Upper lobe of left lung (tissue), 6 donors: ENCODE measurements at regions not wholly inside any gene's neighbourhood (a gene's known extent, or its start where the extent isn't known, plus 50 kb on each side); places are given as distances from the start of the nearest gene placed in this dataset.
A peak's percentile ranks its signal among the peaks of the same experiment; 100 is the strongest.

ENCODE experiments used
- ATAC-seq, 2 donors: fragments of 200-7000 bp; cut with Tn5 transposase; one replicate each; pipeline ENCODE4 v1.9.1; 2022; ENCODE audit warnings: mild to moderate bottlenecking in 2 of 2, moderate library complexity in 2 of 2; ENCODE audit not compliant: low FRiP score in 2 of 2
- DNase-seq, 2 donors: peaks; one replicate each; pipeline ENCODE4 v3.0.0-alpha.2; 2019 to 2020
- H3K27ac ChIP-seq, 4 donors: fragments of 200-600 bp; sonication (generic); one replicate each; pipeline ENCODE4 v1.5.1; 2016 to 2019
- H3K27me3 ChIP-seq, 4 donors: fragments of 200-600 bp; sonication (generic); one replicate each; pipeline ENCODE4 v1.5.1; 2017 to 2019
- H3K36me3 ChIP-seq, 4 donors: fragments of 200-600 bp; sonication (generic); one replicate each; pipeline ENCODE4 v1.5.1; 2016 to 2019
- H3K4me1 ChIP-seq, 4 donors: fragments of 200-600 bp; sonication (generic); one replicate each; pipeline ENCODE4 v1.5.1; 2018 to 2019
- H3K4me3 ChIP-seq, 4 donors: fragments of 200-600 bp; sonication (generic); one replicate each; pipeline ENCODE4 v1.5.1; 2017 to 2019; ENCODE audit warnings: mild to moderate bottlenecking in 2 of 4, moderate library complexity in 1 of 4
- H3K9me3 ChIP-seq, 4 donors: fragments of 200-600 bp; sonication (generic); one replicate each; pipeline ENCODE4 v1.5.1; 2018 to 2019
- EP300 ChIP-seq, 4 donors: sonication (generic); formaldehyde crosslinking; IDR thresholded peaks; one replicate each; pipeline ENCODE4 v1.5.1; 2017; ENCODE audit warnings: antibody characterized with exemption in 4 of 4, control low read depth in 2 of 4
- POLR2A ChIP-seq, 4 donors: fragments of 450-650 bp; IDR thresholded peaks; one replicate each; pipeline ENCODE4 v1.5.1; 2016 to 2017; ENCODE audit warnings: antibody characterized with exemption in 4 of 4, mild to moderate bottlenecking in 2 of 4
- POLR2AphosphoS5 ChIP-seq, 2 donors: sonication (generic); formaldehyde crosslinking; IDR thresholded peaks; one replicate each; pipeline ENCODE4 v1.5.1; 2017; ENCODE audit warnings: antibody characterized with exemption in 2 of 2
- WGBS, 2 donors: methylation state at CpG; one replicate each; pipeline ENCODE4 v1.1.5; 2017 to 2018; 5-methylcytosine and 5-hydroxymethylcytosine counted together
- TF ChIP-seq, protein P1 (sequence below), 6 experiments: fragments of 450-650 bp in 4 of 6; fragments of 200-600 bp in 2 of 6; sonication (generic) in 2 of 6; IDR thresholded peaks; one replicate each; pipeline ENCODE4 v1.5.1; 2016 to 2019; ENCODE audit warnings: antibody characterized with exemption in 6 of 6
- donor health status: DM: no; HTN: no; CAD: no; lungs with moderate emphysema.
- donor health status: DM: no; HTN: yes; CAD: no; lungs with severe emphysema.

DNA sequence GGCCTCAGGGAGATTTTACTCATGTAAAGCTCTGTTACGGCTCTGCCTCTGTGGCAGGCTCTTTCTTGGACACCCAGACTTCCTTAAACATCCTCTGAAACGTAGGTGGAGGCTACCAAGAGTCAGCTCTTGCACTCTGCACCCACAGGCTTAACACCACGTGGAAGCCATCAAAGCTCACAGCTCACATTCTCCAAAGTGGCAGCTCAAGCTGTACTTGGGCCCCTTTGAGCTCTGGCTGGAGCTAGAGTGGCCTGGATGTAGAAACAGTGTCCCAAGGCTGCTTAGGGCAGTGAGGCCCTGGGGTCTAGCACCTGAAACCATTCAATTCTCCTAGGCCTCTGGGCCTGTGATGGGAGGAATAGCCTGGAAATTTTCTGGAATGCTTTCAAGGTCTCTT, 155.3 kb upstream of the CDKN3 start:
- DNase-seq, result no peak
- H3K27me3 ChIP-seq, result no peaks in the 10 kb centered on the region
- no peak overlapping the region for H3K4me3 ChIP-seq
- TF ChIP-seq POLR2AphosphoS5 (IDR thresholded peaks at IDR 0.05), result no peak
- no peak for TF ChIP-seq EP300 (IDR thresholded peaks at IDR 0.05)
- TF ChIP-seq POLR2A (IDR thresholded peaks at IDR 0.05), result no peak
- TF ChIP-seq, protein P1, sequence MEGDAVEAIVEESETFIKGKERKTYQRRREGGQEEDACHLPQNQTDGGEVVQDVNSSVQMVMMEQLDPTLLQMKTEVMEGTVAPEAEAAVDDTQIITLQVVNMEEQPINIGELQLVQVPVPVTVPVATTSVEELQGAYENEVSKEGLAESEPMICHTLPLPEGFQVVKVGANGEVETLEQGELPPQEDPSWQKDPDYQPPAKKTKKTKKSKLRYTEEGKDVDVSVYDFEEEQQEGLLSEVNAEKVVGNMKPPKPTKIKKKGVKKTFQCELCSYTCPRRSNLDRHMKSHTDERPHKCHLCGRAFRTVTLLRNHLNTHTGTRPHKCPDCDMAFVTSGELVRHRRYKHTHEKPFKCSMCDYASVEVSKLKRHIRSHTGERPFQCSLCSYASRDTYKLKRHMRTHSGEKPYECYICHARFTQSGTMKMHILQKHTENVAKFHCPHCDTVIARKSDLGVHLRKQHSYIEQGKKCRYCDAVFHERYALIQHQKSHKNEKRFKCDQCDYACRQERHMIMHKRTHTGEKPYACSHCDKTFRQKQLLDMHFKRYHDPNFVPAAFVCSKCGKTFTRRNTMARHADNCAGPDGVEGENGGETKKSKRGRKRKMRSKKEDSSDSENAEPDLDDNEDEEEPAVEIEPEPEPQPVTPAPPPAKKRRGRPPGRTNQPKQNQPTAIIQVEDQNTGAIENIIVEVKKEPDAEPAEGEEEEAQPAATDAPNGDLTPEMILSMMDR (IDR thresholded peaks at IDR 0.05), result no peak
- H3K36me3 ChIP-seq, result no peaks in the 10 kb centered on the region
- WGBS, 2 donors, result 72 to 91% methylated on average over 3 of the region's 3 CpGs
- no peak overlapping the region for H3K27ac ChIP-seq
- H3K9me3 ChIP-seq, result no peaks in the 10 kb centered on the region
- H3K4me1 ChIP-seq, result no peaks in the 10 kb centered on the region
- ATAC-seq, result no peak

DNA sequence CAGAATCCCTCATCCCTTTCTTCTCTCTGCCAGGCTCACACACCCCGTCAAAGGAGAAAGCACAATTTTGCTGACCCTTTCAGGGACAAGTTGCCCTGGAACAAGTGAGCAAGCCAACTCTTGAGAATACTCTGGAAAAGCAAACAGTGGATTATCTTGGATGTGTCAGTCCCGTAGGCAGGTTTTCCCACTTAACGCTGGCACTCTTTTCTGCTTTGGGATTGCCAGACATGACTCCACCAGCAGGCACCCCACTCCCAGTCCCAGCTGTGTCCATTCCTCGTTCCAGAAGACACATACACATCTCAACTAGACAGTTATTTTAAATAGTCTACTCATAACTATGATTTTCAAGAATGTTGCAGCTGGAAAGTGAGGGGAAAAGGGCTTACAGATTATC, 145.5 kb upstream of the CDKN3 start:
- 54 to 60% methylated on average over 4 of the region's 4 CpGs for WGBS, 2 donors
- no peaks in the 10 kb centered on the region for H3K4me1 ChIP-seq
- ATAC-seq (peak in 1 of 2 donors; percentile 66), DNase-seq (no peak)
- H3K27me3 ChIP-seq, result no peaks in the 10 kb centered on the region
- no peaks in the 10 kb centered on the region for H3K36me3 ChIP-seq
- no peak overlapping the region for H3K4me3 ChIP-seq
- no peaks in the 10 kb centered on the region for H3K9me3 ChIP-seq
- H3K27ac ChIP-seq, result no peak overlapping the region
- TF ChIP-seq EP300 (IDR thresholded peaks at IDR 0.05) (no peak), POLR2AphosphoS5 (IDR thresholded peaks at IDR 0.05) (no peak), POLR2A (IDR thresholded peaks at IDR 0.05) (no peak)
- TF ChIP-seq, protein P1 (IDR thresholded peaks at IDR 0.05), result no peak

DNA sequence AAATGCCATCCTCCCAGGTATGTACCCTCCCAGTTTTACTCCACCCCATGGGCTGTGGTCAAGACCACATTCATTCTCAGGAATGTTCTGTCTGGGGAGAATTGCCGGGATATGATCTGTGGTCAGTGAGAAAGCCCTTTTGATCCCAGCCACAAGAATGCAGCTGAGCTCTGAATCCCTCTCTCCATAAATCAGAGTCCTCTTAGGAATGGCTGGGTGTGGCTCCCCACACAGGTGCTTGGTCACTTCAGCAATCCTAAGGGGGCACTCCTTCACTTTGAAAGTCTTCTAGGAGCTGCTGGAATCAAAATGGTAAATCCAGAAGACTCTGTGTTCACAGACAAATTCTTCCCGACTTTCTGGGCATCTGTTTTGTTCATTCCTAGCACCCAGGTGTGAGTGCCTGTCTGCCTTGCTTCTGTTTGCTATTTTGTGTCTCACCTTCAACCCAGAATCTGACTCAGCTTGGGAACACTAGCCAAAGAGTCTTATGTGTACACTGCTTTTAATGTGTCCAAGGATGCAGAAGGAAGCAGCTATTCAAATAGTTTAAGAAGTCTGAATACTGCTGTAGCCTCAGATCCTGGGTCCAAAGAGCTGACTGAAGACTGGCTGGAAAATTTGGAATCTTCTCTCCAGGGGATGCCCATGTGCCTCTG, 144.6 kb upstream of the CDKN3 start:
- ATAC-seq (peak; percentile 47 to 86), DNase-seq (no peak)
- Histone ChIP-seq H3K27ac (peak overlapping the region in 2 of 4 donors; percentile 12 to 41), H3K36me3 (no peaks in the 10 kb centered on the region), H3K4me1 (no peaks in the 10 kb centered on the region), H3K4me3 (no peak overlapping the region), H3K27me3 (no peaks in the 10 kb centered on the region), H3K9me3 (no peaks in the 10 kb centered on the region)
- no peak for TF ChIP-seq POLR2A (IDR thresholded peaks at IDR 0.05)
- no peak for TF ChIP-seq EP300 (IDR thresholded peaks at IDR 0.05)
- no peak for TF ChIP-seq POLR2AphosphoS5 (IDR thresholded peaks at IDR 0.05)
- TF ChIP-seq, protein P1 (IDR thresholded peaks at IDR 0.05), result no peak
- 60 to 69% methylated on average over 2 of the region's 2 CpGs for WGBS, 2 donors

- Histone ChIP-seq H3K4me3 (no peak overlapping the region), H3K27me3 (no peaks in the 10 kb centered on the region), H3K9me3 (no peaks in the 10 kb centered on the region), H3K4me1 (no peaks in the 10 kb centered on the region), H3K36me3 (no peaks in the 10 kb centered on the region), H3K27ac (no peak overlapping the region)
- ATAC-seq (peak in 1 of 2 donors; percentile 58), DNase-seq (no peak)
- no peak for TF ChIP-seq EP300 (IDR thresholded peaks at IDR 0.05)
- no peak for TF ChIP-seq POLR2AphosphoS5 (IDR thresholded peaks at IDR 0.05)
- no peak for TF ChIP-seq POLR2A (IDR thresholded peaks at IDR 0.05)
- 71 to 84% methylated on average over 4 of the region's 4 CpGs for WGBS, 2 donors
Measured at GRCh38 chr14:54253195-54253947, 143.4 kb upstream of the CDKN3 start.

- DNase-seq (no peak), ATAC-seq (no peak)
- Histone ChIP-seq H3K9me3 (no peaks in the 10 kb centered on the region), H3K4me1 (no peaks in the 10 kb centered on the region), H3K27ac (no peak overlapping the region), H3K27me3 (no peaks in the 10 kb centered on the region), H3K4me3 (no peak overlapping the region), H3K36me3 (no peaks in the 10 kb centered on the region)
- TF ChIP-seq POLR2AphosphoS5 (IDR thresholded peaks at IDR 0.05) (no peak), EP300 (IDR thresholded peaks at IDR 0.05) (no peak), POLR2A (IDR thresholded peaks at IDR 0.05) (no peak)
- WGBS, 2 donors, result 78 to 80% methylated on average over 9 of the region's 9 CpGs
Measured at GRCh38 chr14:54256156-54256555, 140.7 kb upstream of the CDKN3 start.
